Trophoblast cell (in vitro differentiated cells and primary cell): ENCODE measurements at regions not wholly inside any gene's neighbourhood (a gene's known extent, or its start where the extent isn't known, plus 50 kb on each side); places are given as distances from the start of the nearest gene placed in this dataset.

ENCODE experiments used
- DNase-seq, 2 donors: peaks; one replicate each; pipeline ENCODE4 v3.0.0-alpha.2; 2016
- H2AFZ ChIP-seq: 2 replicates; pipeline ENCODE4 v1.6.1; 2013; ENCODE audit warnings: low read length, moderate library complexity, mild to moderate bottlenecking; ENCODE audit not compliant: insufficient read depth, poor library complexity
- H2AK5ac ChIP-seq: 2 replicates; pipeline ENCODE4 v1.6.1; 2013; ENCODE audit warnings: mild to moderate bottlenecking, low read length
- H2BK120ac ChIP-seq: 2 replicates; pipeline ENCODE4 v1.6.1; 2013; ENCODE audit warnings: low read length, mild to moderate bottlenecking, moderate library complexity; ENCODE audit not compliant: insufficient read depth, poor library complexity
- H2BK12ac ChIP-seq: 2 replicates; pipeline ENCODE4 v1.6.1; 2013; ENCODE audit warnings: mild to moderate bottlenecking, low read length, moderate library complexity
- H2BK5ac ChIP-seq: 2 replicates; pipeline ENCODE4 v1.6.1; 2013; ENCODE audit warnings: low read length, low read depth, moderate library complexity, mild to moderate bottlenecking; ENCODE audit not compliant: poor library complexity
- H3K14ac ChIP-seq: 2 replicates; pipeline ENCODE4 v1.6.1; 2013; ENCODE audit warnings: mild to moderate bottlenecking, low read length
- H3K18ac ChIP-seq: 2 replicates; pipeline ENCODE4 v1.6.1; 2013; ENCODE audit warnings: mild to moderate bottlenecking, low read length
- H3K23ac ChIP-seq: 2 replicates; pipeline ENCODE4 v1.6.1; 2013; ENCODE audit warnings: low read length
- H3K27ac ChIP-seq: 2 replicates; pipeline ENCODE4 v1.5.1; 2013; ENCODE audit warnings: low read depth, mild to moderate bottlenecking, inconsistent platforms, low read length, moderate library complexity
- H3K27me3 ChIP-seq: 2 replicates; pipeline ENCODE4 v1.6.1; 2013; ENCODE audit warnings: inconsistent platforms, mild to moderate bottlenecking, low read length, moderate library complexity; ENCODE audit not compliant: insufficient read depth
- H3K36me3 ChIP-seq, 2 experiments: 1 replicate in 1 of 2; 2 replicates in 1 of 2; pipeline ENCODE4 v1.6.1; 2013; ENCODE audit warnings: low read length in 2 of 2, mild to moderate bottlenecking in 2 of 2, moderate library complexity in 1 of 2; ENCODE audit not compliant: insufficient read depth in 2 of 2, control insufficient read depth in 1 of 2
- H3K4ac ChIP-seq: 2 replicates; pipeline ENCODE4 v1.6.1; 2013; ENCODE audit warnings: low read depth, mild to moderate bottlenecking, low read length, moderate library complexity
- H3K4me1 ChIP-seq, 2 experiments: 1 replicate in 1 of 2; 2 replicates in 1 of 2; pipeline ENCODE4 v1.6.1; 2013; ENCODE audit warnings: low read length in 2 of 2, mild to moderate bottlenecking in 2 of 2, moderate library complexity in 1 of 2; ENCODE audit not compliant: insufficient read depth in 2 of 2, control insufficient read depth in 1 of 2
- H3K4me2 ChIP-seq: 2 replicates; pipeline ENCODE4 v1.6.1; 2013; ENCODE audit warnings: inconsistent platforms, mild to moderate bottlenecking, low read length, moderate library complexity
- H3K4me3 ChIP-seq: 2 replicates; pipeline ENCODE4 v1.5.1; 2013; ENCODE audit warnings: mild to moderate bottlenecking, low read depth, low read length, inconsistent platforms
- H3K79me1 ChIP-seq: one replicate; pipeline ENCODE4 v1.6.1; 2013; ENCODE audit warnings: low read length
- H3K79me2 ChIP-seq: 2 replicates; pipeline ENCODE4 v1.6.1; 2013; ENCODE audit warnings: low read length, mild to moderate bottlenecking; ENCODE audit not compliant: control insufficient read depth, insufficient read depth, poor library complexity
- H3K9ac ChIP-seq: 2 replicates; pipeline ENCODE4 v1.6.1; 2013; ENCODE audit warnings: mild to moderate bottlenecking, low read length
- H3K9me3 ChIP-seq: 2 replicates; pipeline ENCODE4 v1.6.1; 2013; ENCODE audit warnings: low read depth, mild to moderate bottlenecking, control low read depth, inconsistent platforms, low read length; ENCODE audit not compliant: insufficient read depth
- H4K12ac ChIP-seq: 2 replicates; pipeline ENCODE4 v1.6.1; 2013; ENCODE audit warnings: low read depth, mild to moderate bottlenecking, low read length, moderate library complexity
- H4K8ac ChIP-seq: 2 replicates; pipeline ENCODE4 v1.6.1; 2013; ENCODE audit warnings: low read depth, mild to moderate bottlenecking, low read length, moderate library complexity
- H4K91ac ChIP-seq: one replicate; pipeline ENCODE4 v1.6.1; 2013; ENCODE audit warnings: low read depth, mild to moderate bottlenecking, low read length, moderate library complexity
- whole genome bisulfite sequencing: extraction: QIAGEN DNeasy Blood & Tissue Kit; methylation state at CpG from one replicate; pipeline ENCODE4 v1.1.7; 2013; ENCODE audit warnings: missing lambda C conversion rate; ENCODE audit not compliant: insufficient read length, insufficient coverage; ENCODE audit errors: extremely low coverage; 5-methylcytosine and 5-hydroxymethylcytosine counted together

DNA sequence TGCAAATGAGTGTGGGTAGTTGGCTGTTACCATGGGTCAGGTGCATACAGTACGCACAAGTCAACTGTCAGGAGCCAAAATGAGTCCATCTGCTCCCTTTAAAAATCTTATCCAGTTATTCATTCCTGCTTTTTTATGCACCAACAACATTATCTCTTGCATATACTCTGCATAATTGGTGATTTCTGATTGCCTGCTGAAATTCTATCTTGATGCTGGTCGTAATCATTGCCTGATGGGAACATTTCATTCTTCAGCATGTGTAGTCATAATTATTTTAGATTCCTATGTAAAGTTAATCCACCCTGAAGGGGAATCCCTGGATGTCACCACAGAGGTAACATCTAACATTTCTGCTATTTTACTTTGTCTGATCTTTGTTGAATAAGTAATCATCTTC, 102.2 kb upstream of the RND3 start:
- H4K12ac ChIP-seq, result no peak overlapping the region
- peak in 1 of 2 donors; percentile 54 for DNase-seq
- H4K8ac ChIP-seq, result no peak overlapping the region
- H2AFZ ChIP-seq, result no peak overlapping the region
- H3K4me3 ChIP-seq, result no peak overlapping the region
- no peak overlapping the region for H2BK5ac ChIP-seq
- H3K27ac ChIP-seq, result no peak overlapping the region
- H3K79me1 ChIP-seq, result no peaks in the 10 kb centered on the region
- WGBS, result no CpG with 5 or more reads among the region's 2 CpGs
- H3K9ac ChIP-seq, result no peak overlapping the region
- no peak overlapping the region for H2BK12ac ChIP-seq
- H3K9me3 ChIP-seq, result no peaks in the 10 kb centered on the region
- H3K4me1 ChIP-seq, result peaks cover 0 to 2% of the 10 kb centered on the region in 2 experiments
- no peaks in the 10 kb centered on the region for H3K79me2 ChIP-seq
- no peak overlapping the region for H4K91ac ChIP-seq
- no peak overlapping the region for H2BK120ac ChIP-seq
- no peaks in the 10 kb centered on the region for H3K36me3 ChIP-seq
- H3K4me2 ChIP-seq, result no peak overlapping the region
- no peak overlapping the region for H3K14ac ChIP-seq
- no peaks in the 10 kb centered on the region for H3K27me3 ChIP-seq
- no peak overlapping the region for H3K23ac ChIP-seq
- no peak overlapping the region for H3K18ac ChIP-seq
- no peak overlapping the region for H3K4ac ChIP-seq
- H2AK5ac ChIP-seq, result no peak overlapping the region

DNA sequence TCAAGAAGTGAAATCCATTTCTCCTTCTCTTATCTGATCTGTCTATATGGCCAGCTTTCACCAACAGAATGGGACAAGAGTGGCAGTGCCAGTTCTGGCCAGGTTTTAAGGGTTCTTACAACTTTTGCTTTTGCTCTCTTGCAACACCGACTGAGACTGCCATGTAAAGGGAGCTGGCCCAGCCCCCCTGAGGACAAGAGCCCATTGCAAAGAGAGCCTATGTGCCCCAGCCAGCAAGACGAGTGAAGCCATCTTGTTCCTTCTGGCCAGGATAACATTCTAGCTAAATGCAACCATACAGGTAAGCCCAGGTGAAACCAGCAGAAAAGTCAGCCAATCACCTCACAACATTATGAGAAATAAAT, 101.0 kb upstream of the RND3 start:
- H3K9me3 ChIP-seq, result no peaks in the 10 kb centered on the region
- no peak overlapping the region for H3K23ac ChIP-seq
- no peak overlapping the region for H2AFZ ChIP-seq
- H3K4me3 ChIP-seq, result no peak overlapping the region
- no peak overlapping the region for H4K91ac ChIP-seq
- no peak overlapping the region for H3K27ac ChIP-seq
- H4K8ac ChIP-seq, result no peak overlapping the region
- H3K36me3 ChIP-seq, result no peaks in the 10 kb centered on the region
- H3K79me2 ChIP-seq, result no peaks in the 10 kb centered on the region
- no peak overlapping the region for H2BK12ac ChIP-seq
- H3K4me1 ChIP-seq, result peaks cover 0 to 2% of the 10 kb centered on the region in 2 experiments
- H2BK120ac ChIP-seq, result no peak overlapping the region
- no peak overlapping the region for H3K4me2 ChIP-seq
- H3K27me3 ChIP-seq, result no peaks in the 10 kb centered on the region
- H4K12ac ChIP-seq, result no peak overlapping the region
- H3K4ac ChIP-seq, result no peak overlapping the region
- H3K79me1 ChIP-seq, result no peaks in the 10 kb centered on the region
- no peak overlapping the region for H3K14ac ChIP-seq
- H2AK5ac ChIP-seq, result no peak overlapping the region
- H3K18ac ChIP-seq, result no peak overlapping the region
- no peak overlapping the region for H2BK5ac ChIP-seq
- WGBS, result no CpG with 5 or more reads among the region's 2 CpGs
- DNase-seq, result no peak
- H3K9ac ChIP-seq, result no peak overlapping the region

DNA sequence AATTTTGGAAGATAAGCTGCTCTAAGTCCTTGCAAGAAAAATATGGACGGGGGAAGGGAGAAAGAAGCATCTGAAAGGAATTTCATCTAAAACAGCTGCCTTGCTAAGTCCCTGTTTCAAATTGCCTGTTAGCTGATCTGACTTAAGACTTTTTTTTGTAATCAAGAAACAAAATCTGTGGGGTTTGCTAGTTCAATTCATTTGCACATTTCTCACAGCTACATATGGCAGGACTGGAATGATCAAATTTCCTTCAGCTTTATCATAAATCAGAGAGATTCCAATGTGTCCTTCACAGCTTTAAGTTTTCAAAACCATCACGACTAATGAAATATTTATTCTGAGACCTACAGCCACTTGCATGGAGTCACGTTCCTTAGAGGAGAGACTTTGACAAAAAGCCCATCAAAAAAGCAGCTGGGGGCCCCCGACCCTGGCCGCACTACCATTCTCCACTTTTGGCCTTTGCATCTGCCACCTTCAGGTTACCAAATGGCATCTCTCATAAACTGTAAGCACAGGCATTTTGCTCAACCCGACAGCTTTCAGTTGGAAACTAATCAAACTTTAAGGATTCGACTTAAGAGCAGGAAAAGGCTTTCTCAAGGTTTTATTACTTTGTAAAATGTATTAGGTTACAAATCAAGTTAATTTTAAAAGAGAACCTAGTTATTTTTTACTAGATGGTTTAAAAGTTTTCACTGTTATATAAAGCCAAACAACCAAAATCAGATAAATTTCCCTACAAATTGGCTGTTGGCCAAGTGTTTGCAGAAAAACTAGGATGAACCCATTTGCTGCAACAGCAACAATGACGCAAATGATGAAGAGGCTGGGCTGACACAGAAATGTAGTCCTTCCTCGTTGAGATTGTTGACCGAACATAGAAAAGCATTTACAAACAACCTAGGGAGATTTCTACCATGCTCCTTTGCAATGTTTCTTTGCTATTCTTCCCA, 100.4 kb upstream of the RND3 start:
- Histone ChIP-seq H3K4me3 (no peak overlapping the region), H3K79me1 (no peaks in the 10 kb centered on the region), H3K4me1 (peaks cover 0 to 2% of the 10 kb centered on the region in 2 experiments), H4K12ac (no peak overlapping the region), H2BK120ac (no peak overlapping the region), H3K9ac (no peak overlapping the region), H3K14ac (no peak overlapping the region), H2BK12ac (no peak overlapping the region), H3K27me3 (no peaks in the 10 kb centered on the region), H3K27ac (no peak overlapping the region), H2BK5ac (no peak overlapping the region), H3K4me2 (no peak overlapping the region), H3K4ac (no peak overlapping the region), H3K79me2 (no peaks in the 10 kb centered on the region), H2AFZ (no peak overlapping the region), H4K8ac (no peak overlapping the region), H3K9me3 (no peaks in the 10 kb centered on the region), H3K23ac (no peak overlapping the region), H3K36me3 (no peaks in the 10 kb centered on the region), H4K91ac (no peak overlapping the region), H2AK5ac (no peak overlapping the region), H3K18ac (no peak overlapping the region)
- no CpG with 5 or more reads among the region's 10 CpGs for WGBS
- peak in 1 of 2 donors; percentile 65 for DNase-seq

DNA sequence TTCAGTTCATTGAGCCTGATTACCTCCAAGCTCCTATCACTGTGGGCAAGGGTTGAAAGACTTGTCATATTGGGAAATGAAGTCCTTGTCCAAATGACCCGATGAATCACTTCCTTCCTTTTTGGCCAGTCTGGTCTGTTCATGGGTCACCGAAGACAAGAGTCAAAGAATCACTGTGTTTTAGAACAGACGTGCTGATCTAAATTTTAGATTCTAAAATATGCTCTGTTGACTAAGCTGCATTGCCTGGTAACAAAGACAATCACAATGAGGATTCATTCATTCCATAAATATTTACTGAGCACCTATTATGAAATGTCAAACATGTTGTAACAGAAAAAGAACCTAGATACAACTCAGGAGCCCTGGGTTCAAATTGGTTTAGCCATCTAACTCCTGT, 99.4 kb upstream of the RND3 start:
- no peak overlapping the region for H3K4me2 ChIP-seq
- WGBS, result no CpG with 5 or more reads among the region's 3 CpGs
- H3K23ac ChIP-seq, result no peak overlapping the region
- H3K27ac ChIP-seq, result no peak overlapping the region
- H3K79me1 ChIP-seq, result no peaks in the 10 kb centered on the region
- H2BK12ac ChIP-seq, result no peak overlapping the region
- H3K9me3 ChIP-seq, result no peaks in the 10 kb centered on the region
- no peak overlapping the region for H3K18ac ChIP-seq
- H3K27me3 ChIP-seq, result no peaks in the 10 kb centered on the region
- no peak overlapping the region for H2AFZ ChIP-seq
- no peak overlapping the region for H2BK120ac ChIP-seq
- no peak overlapping the region for H3K14ac ChIP-seq
- H3K36me3 ChIP-seq, result no peaks in the 10 kb centered on the region
- H3K9ac ChIP-seq, result no peak overlapping the region
- H3K4me1 ChIP-seq, result peaks cover 0 to 2% of the 10 kb centered on the region in 2 experiments
- no peak overlapping the region for H4K8ac ChIP-seq
- H4K12ac ChIP-seq, result no peak overlapping the region
- no peaks in the 10 kb centered on the region for H3K79me2 ChIP-seq
- H2BK5ac ChIP-seq, result no peak overlapping the region
- H3K4ac ChIP-seq, result no peak overlapping the region
- no peak overlapping the region for H3K4me3 ChIP-seq
- H2AK5ac ChIP-seq, result no peak overlapping the region
- no peak overlapping the region for H4K91ac ChIP-seq
- DNase-seq, result peak; percentile 74 to 94
